ENCODE measurements at regions not wholly inside any gene's neighbourhood (a gene's known extent, or its start where the extent isn't known, plus 50 kb on each side); places are given as distances from the start of the nearest gene placed in this dataset.

GRCh38 chr16:5649762-5650743 is 552.5 kb upstream of the EEF2KMT start:
- no peak for TF ChIP-seq CTCF (IDR thresholded peaks at IDR 0.05; ENCODE audit: poor library complexity, severe bottlenecking)
- no peaks in the 10 kb centered on the region for H3K36me3 ChIP-seq (ENCODE audit: low read depth)
- ATAC-seq (ENCODE audit: low read depth) (no peak), DNase-seq (ENCODE audit: low spot score) (no peak)
- H3K27me3 ChIP-seq (ENCODE audit: insufficient read depth, poor library complexity, severe bottlenecking): no peaks in the 10 kb centered on the region
- no peaks in the 10 kb centered on the region for H3K9me3 ChIP-seq (ENCODE audit: severe bottlenecking)
- no peak overlapping the region for H3K4me3 ChIP-seq (ENCODE audit: severe bottlenecking)
- no peak overlapping the region for H3K27ac ChIP-seq (ENCODE audit: poor library complexity, severe bottlenecking)
- no peaks in the 10 kb centered on the region for H3K4me1 ChIP-seq (ENCODE audit: insufficient read depth, poor library complexity, severe bottlenecking)

GRCh38 chr16:5647051-5647450 is 549.5 kb upstream of the EEF2KMT start:
- no peaks in the 10 kb centered on the region for H3K27me3 ChIP-seq (ENCODE audit: insufficient read depth, poor library complexity, severe bottlenecking)
- no peak for TF ChIP-seq CTCF (IDR thresholded peaks at IDR 0.05; ENCODE audit: poor library complexity, severe bottlenecking)
- no peaks in the 10 kb centered on the region for H3K4me1 ChIP-seq (ENCODE audit: insufficient read depth, poor library complexity, severe bottlenecking)
- no peaks in the 10 kb centered on the region for H3K9me3 ChIP-seq (ENCODE audit: severe bottlenecking)
- DNase-seq (ENCODE audit: low spot score) (no peak), ATAC-seq (ENCODE audit: low read depth) (no peak)
- no peaks in the 10 kb centered on the region for H3K36me3 ChIP-seq (ENCODE audit: low read depth)
- H3K4me3 ChIP-seq (ENCODE audit: severe bottlenecking): no peak overlapping the region
- H3K27ac ChIP-seq (ENCODE audit: poor library complexity, severe bottlenecking): no peak overlapping the region

GRCh38 chr16:5643855-5644531 is 546.4 kb upstream of the EEF2KMT start:
- Histone ChIP-seq H3K9me3 (ENCODE audit: severe bottlenecking) (no peaks in the 10 kb centered on the region), H3K27ac (ENCODE audit: poor library complexity, severe bottlenecking) (no peak overlapping the region), H3K36me3 (ENCODE audit: low read depth) (no peaks in the 10 kb centered on the region), H3K27me3 (ENCODE audit: insufficient read depth, poor library complexity, severe bottlenecking) (no peaks in the 10 kb centered on the region), H3K4me3 (ENCODE audit: severe bottlenecking) (no peak overlapping the region), H3K4me1 (ENCODE audit: insufficient read depth, poor library complexity, severe bottlenecking) (no peaks in the 10 kb centered on the region)
- DNase-seq (ENCODE audit: low spot score) (no peak), ATAC-seq (ENCODE audit: low read depth) (no peak)
- no peak for TF ChIP-seq CTCF (IDR thresholded peaks at IDR 0.05; ENCODE audit: poor library complexity, severe bottlenecking)

GRCh38 chr16:5642436-5642835 is 544.8 kb upstream of the EEF2KMT start:
- ATAC-seq (ENCODE audit: low read depth): no peak
- H3K27me3 ChIP-seq (ENCODE audit: insufficient read depth, poor library complexity, severe bottlenecking): no peaks in the 10 kb centered on the region
- H3K4me1 ChIP-seq (ENCODE audit: insufficient read depth, poor library complexity, severe bottlenecking): no peaks in the 10 kb centered on the region
- no peak for DNase-seq (ENCODE audit: low spot score)
- no peaks in the 10 kb centered on the region for H3K9me3 ChIP-seq (ENCODE audit: severe bottlenecking)
- no peaks in the 10 kb centered on the region for H3K36me3 ChIP-seq (ENCODE audit: low read depth)
- H3K4me3 ChIP-seq (ENCODE audit: severe bottlenecking): no peak overlapping the region
- no peak for TF ChIP-seq CTCF (IDR thresholded peaks at IDR 0.05; ENCODE audit: poor library complexity, severe bottlenecking)
- no peak overlapping the region for H3K27ac ChIP-seq (ENCODE audit: poor library complexity, severe bottlenecking)
